Activated B cell treated with CpG ODN at 0.5 μM for 24 hours (primary cell): ENCODE measurements at regions not wholly inside any gene's neighbourhood (a gene's known extent, or its start where the extent isn't known, plus 50 kb on each side); places are given as distances from the start of the nearest gene placed in this dataset.

Experiments
- ATAC-seq: fragments of 200-7000 bp; cut with Tn5 transposase; one replicate; pipeline ENCODE4 v1.10.0; 2021; ENCODE audit warnings: low read depth, mild to moderate bottlenecking, moderate library complexity
- CTCF ChIA-PET: fragments of 350-600 bp; sonication (Branson Sonifier 250); formaldehyde crosslinking; loops from one replicate; lab custom pipeline; 2021; ENCODE audit warnings: antibody characterized with exemption; lab: Charles Lee
- POLR2A ChIA-PET: fragments of 350-600 bp; sonication (Branson Sonifier 250); formaldehyde crosslinking; loops from one replicate; lab custom pipeline; 2021; ENCODE audit warnings: antibody characterized with exemption; lab: Charles Lee
- DNase-seq: peaks from one replicate; pipeline ENCODE4 v3.0.0; 2022
- H3K27ac Mint-ChIP-seq: one replicate; pipeline ENCODE4 v1.8.0; 2020; ENCODE audit warnings: mixed read lengths
- H3K27me3 Mint-ChIP-seq: one replicate; pipeline ENCODE4 v1.8.0; 2021; ENCODE audit warnings: mixed read lengths
- H3K36me3 Mint-ChIP-seq: one replicate; pipeline ENCODE4 v1.8.0; 2021; ENCODE audit warnings: low read depth, mixed read lengths
- H3K4me1 Mint-ChIP-seq: one replicate; pipeline ENCODE4 v1.8.0; 2021; ENCODE audit warnings: mixed read lengths
- H3K4me3 Mint-ChIP-seq: one replicate; pipeline ENCODE4 v1.8.0; 2020; ENCODE audit warnings: mild to moderate bottlenecking, mixed read lengths
- H3K9me3 Mint-ChIP-seq: one replicate; pipeline ENCODE4 v1.8.0; 2020; ENCODE audit warnings: mixed read lengths
- CTCF ChIP-seq: fragments of 200-600 bp; IDR thresholded peaks from one replicate; pipeline ENCODE4 v1.8.0; 2022; ENCODE audit warnings: antibody characterized with exemption, mild to moderate bottlenecking
- intact Hi-C: fragments of 100-400 bp; cut with micrococcal nuclease; formaldehyde crosslinking; loops from one replicate; pipeline ENCODE4 v1.15.1; 2024

GRCh38 chr3:148641722-148642121 is 56.0 kb upstream of the AGTR1 start:
- Mint-ChIP-seq H3K36me3 (no peaks in the 10 kb centered on the region), H3K9me3 (no peaks in the 10 kb centered on the region), H3K27ac (no peak overlapping the region), H3K4me1 (no peaks in the 10 kb centered on the region), H3K4me3 (no peak overlapping the region), H3K27me3 (no peaks in the 10 kb centered on the region)
- POLR2A ChIA-PET: no interaction called here
- CTCF ChIA-PET: no interaction called here
- TF ChIP-seq CTCF: no peak
- no peak for ATAC-seq
- intact Hi-C loops: no loop called here
- DNase-seq: no peak

- intact Hi-C loops: no loop called here
- Mint-ChIP-seq H3K9me3 (no peaks in the 10 kb centered on the region), H3K27me3 (no peaks in the 10 kb centered on the region), H3K27ac (no peak overlapping the region), H3K36me3 (no peaks in the 10 kb centered on the region), H3K4me1 (no peaks in the 10 kb centered on the region), H3K4me3 (no peak overlapping the region)
- DNase-seq: no peak
- TF ChIP-seq CTCF: no peak
- no peak for ATAC-seq
- ChIA-PET CTCF (no interaction called here), POLR2A (no interaction called here)
These were observed 55.5 kb upstream of the AGTR1 start for GRCh38 chr3:148642214-148642613.

DNA sequence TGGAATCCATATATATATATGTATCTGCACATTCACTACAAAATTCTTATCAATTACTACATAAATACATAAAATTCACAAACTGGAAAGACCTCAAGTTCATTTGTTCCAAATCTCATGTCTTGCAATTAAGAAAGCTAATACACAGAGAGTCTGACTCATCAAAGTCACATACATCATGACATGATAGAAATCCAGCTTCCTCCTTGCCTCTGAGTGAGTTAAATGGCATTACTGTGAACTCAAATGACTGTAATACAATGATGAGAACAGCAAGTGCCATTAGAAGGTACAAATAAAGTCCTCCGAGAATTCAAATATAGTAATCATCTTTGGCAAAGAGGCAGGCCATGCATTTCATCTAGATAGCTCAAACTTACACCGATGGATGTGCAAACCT is 55.1 kb upstream of the AGTR1 start:
- Mint-ChIP-seq H3K9me3 (no peaks in the 10 kb centered on the region), H3K27ac (no peak overlapping the region), H3K4me3 (no peak overlapping the region), H3K27me3 (no peaks in the 10 kb centered on the region), H3K36me3 (no peaks in the 10 kb centered on the region), H3K4me1 (no peaks in the 10 kb centered on the region)
- no peak for DNase-seq
- no peak for TF ChIP-seq CTCF
- ChIA-PET POLR2A (no interaction called here), CTCF (no interaction called here)
- intact Hi-C loops: no loop called here
- no peak for ATAC-seq

DNA sequence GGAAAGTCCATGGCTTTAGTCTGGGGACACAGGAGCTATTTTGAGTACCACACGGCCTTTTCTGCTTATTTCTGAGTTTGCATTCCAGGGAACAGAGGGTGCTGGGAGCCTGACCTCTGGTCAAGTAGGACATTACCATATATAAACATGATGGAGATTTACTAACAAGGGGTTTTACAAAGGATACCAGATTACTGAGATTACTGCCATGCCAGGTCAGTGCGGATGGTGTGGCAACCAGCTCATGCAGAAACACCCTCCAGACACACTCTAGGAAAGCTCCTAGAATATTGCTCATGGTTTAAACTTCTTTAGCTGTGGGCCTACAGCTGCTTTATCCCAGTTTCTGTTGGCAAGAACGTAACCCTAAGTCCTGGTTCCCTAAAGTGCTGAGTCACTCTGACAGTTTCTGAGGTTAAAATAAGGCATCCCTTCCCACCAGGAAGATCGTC is 54.3 kb upstream of the AGTR1 start:
- DNase-seq: no peak
- CTCF ChIA-PET: no interaction called here
- Mint-ChIP-seq H3K4me1 (no peaks in the 10 kb centered on the region), H3K27ac (no peak overlapping the region), H3K36me3 (no peaks in the 10 kb centered on the region), H3K4me3 (no peak overlapping the region), H3K27me3 (no peaks in the 10 kb centered on the region), H3K9me3 (no peaks in the 10 kb centered on the region)
- POLR2A ChIA-PET: no interaction called here
- intact Hi-C loops: no loop called here
- TF ChIP-seq CTCF: no peak
- no peak for ATAC-seq

DNA sequence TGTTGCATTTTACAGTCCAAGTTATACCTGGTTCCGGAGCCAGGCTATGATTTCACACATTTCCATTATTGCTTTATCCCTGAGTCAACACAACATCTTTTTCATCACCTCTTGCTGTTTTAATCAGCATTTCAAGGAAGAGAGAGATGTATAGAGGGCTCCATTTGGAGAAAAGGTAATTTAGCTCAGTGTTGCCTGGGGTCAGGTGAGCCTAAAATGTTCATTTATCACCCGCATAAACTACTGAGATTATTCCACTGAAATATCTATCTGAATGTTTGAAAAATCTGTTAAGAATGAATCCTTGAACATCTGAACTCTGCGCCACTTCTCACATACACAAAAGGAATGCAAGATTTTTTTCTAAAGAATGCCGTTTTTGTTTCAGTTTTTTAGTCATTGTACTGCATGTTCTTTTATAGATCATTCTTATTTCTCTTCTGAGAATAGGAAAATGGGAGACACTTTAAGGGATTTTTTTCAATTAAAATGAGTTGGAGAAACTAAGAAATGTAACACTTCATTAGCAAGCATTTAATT is 51.5 kb upstream of the AGTR1 start:
- H3K9me3 Mint-ChIP-seq: no peaks in the 10 kb centered on the region
- H3K4me1 Mint-ChIP-seq: no peaks in the 10 kb centered on the region
- CTCF ChIA-PET: no interaction called here

More for the DNA sequence above, 51.5 kb upstream of the AGTR1 start:
- TF ChIP-seq CTCF: no peak
- Mint-ChIP-seq H3K27ac (no peak overlapping the region), H3K4me3 (no peak overlapping the region), H3K27me3 (no peaks in the 10 kb centered on the region), H3K36me3 (no peaks in the 10 kb centered on the region)
- intact Hi-C loops: no loop called here
- no peak for DNase-seq
- ATAC-seq: no peak
- POLR2A ChIA-PET: no interaction called here
